HCT116 (cell line): ENCODE measurements at regions not wholly inside any gene's neighbourhood (a gene's known extent, or its start where the extent isn't known, plus 50 kb on each side); places are given as distances from the start of the nearest gene placed in this dataset.

ENCODE experiments used
- ATAC-seq: fragments of 200-7000 bp; cut with Tn5 transposase; 2 replicates; pipeline ENCODE4 v1.9.1; 2020; ENCODE audit warnings: mild to moderate bottlenecking, moderate library complexity
- BruUV-seq: library from RNA; stranded (reverse); fragments of 400-500 nt; replicated peaks from 2 replicates; lab custom pipeline; 2021; lab: Mats Ljungman, UMichigan
- CTCF ChIA-PET: fragments of 300-600 bp; sonication (Branson Sonifier 250); formaldehyde crosslinking; loops from one replicate; lab custom pipeline; 2021; ENCODE audit warnings: antibody characterized with exemption; lab: Charles Lee
- POLR2A ChIA-PET: fragments of 300-600, 350-600 bp; sonication (Branson Sonifier 250); formaldehyde crosslinking; loops from one replicate; lab custom pipeline; 2021; ENCODE audit warnings: antibody characterized with exemption; lab: Charles Lee
- RAD21 ChIA-PET, 2 experiments: fragments of 300-600 bp; sonication (Branson Sonifier 250); formaldehyde crosslinking; loops; one replicate each; lab custom pipeline; 2023; ENCODE audit warnings: low total read pairs in 2 of 2; ENCODE audit not compliant: uncharacterized antibody in 2 of 2, unreplicated experiment in 2 of 2, low non-redundant PET in 1 of 2; lab: Charles Lee
- DNase-seq: peaks from one replicate; pipeline ENCODE4 v3.0.0-alpha.2; 2010; ENCODE audit warnings: low read depth, low spot score
- H2AFZ ChIP-seq: fragments of 200-600 bp; shearing (Covaris generic), sonication (generic); 2 replicates; pipeline ENCODE4 v1.6.1; 2017; ENCODE audit warnings: low read depth, mixed run types, mixed read lengths, antibody characterized with exemption, low read length; ENCODE audit not compliant: poor library complexity, severe bottlenecking
- H3K27ac ChIP-seq: 2 replicates; pipeline ENCODE4 v1.5.1; 2012; ENCODE audit warnings: low read depth, low read length
- H3K27me3 ChIP-seq: fragments of 200-600 bp; sonication (generic); 2 replicates; pipeline ENCODE4 v1.6.1; 2016; ENCODE audit warnings: mixed run types, low read length, mixed read lengths; ENCODE audit not compliant: insufficient read depth
- H3K36me3 ChIP-seq, 2 experiments: fragments of 200-500 bp in 1 of 2; fragments of 200-600 bp in 1 of 2; sonication (Bioruptor generic) in 1 of 2; sonication (generic) in 1 of 2; 2 replicates each; pipeline versions ENCODE4 v1.5.1 to v1.6.1; 2014 to 2016; ENCODE audit warnings: low read length in 2 of 2, inconsistent platforms in 1 of 2, mixed read lengths in 1 of 2, mixed run types in 1 of 2; ENCODE audit not compliant: insufficient read depth in 2 of 2, control insufficient read depth in 1 of 2
- H3K4me1 ChIP-seq, 2 experiments: fragments of 200-600 bp in 1 of 2; sonication (generic) in 1 of 2; 2 replicates each; pipeline versions ENCODE4 v1.5.1 to v1.6.1; 2012 to 2017; ENCODE audit warnings: low read length in 2 of 2, inconsistent platforms in 1 of 2, mild to moderate bottlenecking in 1 of 2, mixed read lengths in 1 of 2, mixed run types in 1 of 2, moderate library complexity in 1 of 2; ENCODE audit not compliant: insufficient read depth in 2 of 2, control insufficient read depth in 1 of 2
- H3K4me2 ChIP-seq: fragments of 200-600 bp; sonication (generic); 2 replicates; pipeline ENCODE4 v1.6.1; 2017; ENCODE audit warnings: mixed run types, low read length, mixed read lengths
- H3K4me3 ChIP-seq, 2 experiments: fragments of 200-600 bp in 1 of 2; sonication (generic) in 1 of 2; replicated peaks in 1 of 2; 2 replicates each; pipeline ENCODE4 v1.5.1; 2011 to 2016; ENCODE audit warnings: low read length in 2 of 2, control low read depth in 1 of 2, low read depth in 1 of 2, mild to moderate bottlenecking in 1 of 2, mixed read lengths in 1 of 2, mixed run types in 1 of 2
- H3K79me2 ChIP-seq: fragments of 200-600 bp; sonication (generic); 2 replicates; pipeline ENCODE4 v1.6.1; 2017; ENCODE audit warnings: mild to moderate bottlenecking, mixed run types, low read length, moderate library complexity, mixed read lengths; ENCODE audit not compliant: insufficient read depth
- H3K9ac ChIP-seq: fragments of 200-600 bp; sonication (generic); 2 replicates; pipeline ENCODE4 v1.6.1; 2016; ENCODE audit warnings: low read length, mixed read lengths
- H3K9me2 ChIP-seq: fragments of 200-600 bp; sonication (generic), shearing (Covaris generic); 2 replicates; pipeline ENCODE4 v1.6.1; 2017; ENCODE audit warnings: mixed run types, mild to moderate bottlenecking, moderate library complexity; ENCODE audit not compliant: insufficient read depth
- H3K9me3 ChIP-seq, 2 experiments: fragments of 200-500 bp in 1 of 2; fragments of 200-600 bp in 1 of 2; sonication (Bioruptor generic) in 1 of 2; sonication (generic) in 1 of 2; 2 replicates each; pipeline ENCODE4 v1.6.1; 2014 to 2017; ENCODE audit warnings: low read length in 2 of 2, mixed read lengths in 2 of 2, inconsistent platforms in 1 of 2, low read depth in 1 of 2, mild to moderate bottlenecking in 1 of 2, mixed run types in 1 of 2, moderate library complexity in 1 of 2; ENCODE audit not compliant: control insufficient read depth in 1 of 2, insufficient read depth in 1 of 2
- H4K20me1 ChIP-seq: fragments of 200-600 bp; sonication (generic), shearing (Covaris generic); 2 replicates; pipeline ENCODE4 v1.6.1; 2017; ENCODE audit warnings: mixed run types, mild to moderate bottlenecking, moderate library complexity; ENCODE audit not compliant: insufficient read depth
- ATF3 ChIP-seq: IDR thresholded peaks from 2 replicates; pipeline ENCODE4 v1.6.1; 2012
- CEBPB ChIP-seq: IDR thresholded peaks from 2 replicates; pipeline ENCODE4 v1.6.1; 2012; ENCODE audit warnings: low read depth
- EGR1 ChIP-seq: IDR thresholded peaks from 2 replicates; pipeline ENCODE4 v1.6.1; 2012; ENCODE audit warnings: low read depth
- ELF1 ChIP-seq: IDR thresholded peaks from 2 replicates; pipeline ENCODE4 v1.6.1; 2012; ENCODE audit warnings: low read depth, borderline replicate concordance
- EZH2phosphoT487 ChIP-seq: fragments of 200-600 bp; IDR thresholded peaks from 2 replicates; pipeline ENCODE4 v1.6.1; 2018; ENCODE audit warnings: antibody characterized with exemption, borderline replicate concordance
- FOSL1 ChIP-seq: IDR thresholded peaks from 2 replicates; pipeline ENCODE4 v1.6.1; 2012; ENCODE audit warnings: low read depth
- JUND ChIP-seq: IDR thresholded peaks from 2 replicates; pipeline ENCODE4 v1.6.1; 2012
- MAX ChIP-seq: IDR thresholded peaks from 2 replicates; pipeline ENCODE4 v1.6.1; 2012
- RAD21 ChIP-seq: IDR thresholded peaks from 2 replicates; pipeline ENCODE4 v1.6.1; 2012; ENCODE audit warnings: low read depth, mild to moderate bottlenecking
- REST ChIP-seq: IDR thresholded peaks from 2 replicates; pipeline ENCODE4 v1.6.1; 2012; ENCODE audit warnings: low read depth
- SIN3A ChIP-seq: IDR thresholded peaks from 2 replicates; pipeline ENCODE4 v1.6.1; 2012; ENCODE audit warnings: low read depth
- SP1 ChIP-seq: IDR thresholded peaks from 2 replicates; pipeline ENCODE4 v1.6.1; 2012; ENCODE audit warnings: low read depth
- TCF7L2 ChIP-seq: IDR thresholded peaks from 2 replicates; pipeline ENCODE4 v1.7.0; 2011; ENCODE audit warnings: borderline replicate concordance, inconsistent platforms; ENCODE audit not compliant: insufficient read depth, insufficient read length; ENCODE audit errors: extremely low read depth
- YY1 ChIP-seq: IDR thresholded peaks from 2 replicates; pipeline ENCODE4 v1.6.1; 2011; ENCODE audit warnings: low read length, low read depth, moderate library complexity, mild to moderate bottlenecking; ENCODE audit not compliant: insufficient replicate concordance; ENCODE audit errors: extremely low read depth
- ZBTB33 ChIP-seq: IDR thresholded peaks from 2 replicates; pipeline ENCODE4 v1.6.1; 2011; ENCODE audit warnings: mild to moderate bottlenecking, low read length, moderate library complexity; ENCODE audit not compliant: insufficient replicate concordance; ENCODE audit errors: extremely low read depth
- ZNF274 ChIP-seq: fragments of 200-500 bp; sonication (Bioruptor generic); IDR thresholded peaks from 2 replicates; pipeline ENCODE4 v1.6.1; 2014; ENCODE audit warnings: mild to moderate bottlenecking, low read depth, low read length, inconsistent platforms
- intact Hi-C: fragments of 100-400 bp; cut with micrococcal nuclease; formaldehyde crosslinking; loops from 2 replicates; pipeline ENCODE4 v1.10.0; 2022

DNA sequence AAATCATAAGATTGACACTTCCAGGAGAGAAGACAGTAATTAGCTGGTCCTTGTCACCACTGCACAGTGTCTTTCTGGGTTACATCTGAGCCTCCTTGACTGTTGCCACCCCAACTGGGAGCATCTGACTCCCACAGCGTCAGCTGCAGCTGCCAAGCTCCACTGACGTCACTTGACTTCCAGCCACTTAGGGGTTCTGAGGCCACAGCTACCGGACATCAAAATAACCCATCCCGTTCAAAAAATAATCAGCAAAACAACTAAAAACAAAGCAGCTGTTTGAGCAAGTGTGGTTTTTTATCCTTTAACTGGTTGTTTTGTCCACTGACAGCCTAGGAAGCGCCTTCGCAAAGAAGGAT is 206.5 kb upstream of the AGAP1 start (continued):
- no peak for TF ChIP-seq REST
- TF ChIP-seq FOSL1 = no peak

GRCh38 chr2:235291461-235291860 is 202.4 kb upstream of the AGAP1 start:
- no TSS peak for BruUV-seq
- CTCF ChIA-PET = no interaction called here
- Histone ChIP-seq H3K4me3 (no peak overlapping the region), H3K9me2 (no peaks in the 10 kb centered on the region), H3K27me3 (no peaks in the 10 kb centered on the region), H3K27ac (no peak overlapping the region), H3K9me3 (no peaks in the 10 kb centered on the region), H3K36me3 (no peaks in the 10 kb centered on the region), H2AFZ (no peak overlapping the region), H3K9ac (no peak overlapping the region), H3K79me2 (no peaks in the 10 kb centered on the region), H3K4me2 (no peak overlapping the region), H3K4me1 (no peaks in the 10 kb centered on the region), H4K20me1 (no peaks in the 10 kb centered on the region)
- intact Hi-C loops = no loop called here
- no peak for TF ChIP-seq YY1
- TF ChIP-seq ELF1 = no peak
- TF ChIP-seq ATF3 = no peak
- no peak for TF ChIP-seq CEBPB
- TF ChIP-seq JUND = no peak
- TF ChIP-seq SP1 = no peak
- no peak for TF ChIP-seq EZH2phosphoT487
- TF ChIP-seq FOSL1 = no peak
- TF ChIP-seq TCF7L2 = no peak
- no peak for TF ChIP-seq EGR1
- no peak for TF ChIP-seq ZBTB33
- TF ChIP-seq MAX = no peak
- TF ChIP-seq ZNF274 = no peak
- TF ChIP-seq REST = no peak
- no peak for TF ChIP-seq SIN3A
- TF ChIP-seq RAD21 = no peak
- no peak for ATAC-seq
- POLR2A ChIA-PET = no interaction called here
- RAD21 ChIA-PET = no interaction called here
- no peak for DNase-seq
